DOHH2 (cell line): ENCODE measurements at regions not wholly inside any gene's neighbourhood (a gene's known extent, or its start where the extent isn't known, plus 50 kb on each side); places are given as distances from the start of the nearest gene placed in this dataset.

Experiments
- H3F3A ChIP-seq: fragments of 200-600 bp; sonication (generic), shearing (Covaris generic); 2 replicates; pipeline ENCODE4 v1.6.0; 2016; ENCODE audit warnings: antibody characterized with exemption, mild to moderate bottlenecking; ENCODE audit not compliant: control insufficient read depth, insufficient read depth
- H3K27ac ChIP-seq: fragments of 200-600 bp; sonication (generic); 2 replicates; pipeline ENCODE4 v1.5.1; 2014; ENCODE audit warnings: low read depth, mild to moderate bottlenecking, low read length, moderate library complexity
- H3K27me3 ChIP-seq: fragments of 200-600 bp; sonication (generic); 2 replicates; pipeline ENCODE4 v1.6.1; 2014; ENCODE audit warnings: mild to moderate bottlenecking, low read length, mixed read lengths; ENCODE audit not compliant: control insufficient read depth
- H3K36me3 ChIP-seq: fragments of 200-600 bp; sonication (generic); 2 replicates; pipeline ENCODE4 v1.6.1; 2014; ENCODE audit warnings: mild to moderate bottlenecking, low read length, moderate library complexity, mixed read lengths; ENCODE audit not compliant: control insufficient read depth
- H3K4me1 ChIP-seq: fragments of 200-600 bp; sonication (generic); 2 replicates; pipeline ENCODE4 v1.6.1; 2014; ENCODE audit warnings: mild to moderate bottlenecking, low read length, mixed read lengths; ENCODE audit not compliant: control insufficient read depth
- H3K4me2 ChIP-seq: fragments of 200-600 bp; sonication (generic); 2 replicates; pipeline ENCODE4 v1.6.0; 2014; ENCODE audit warnings: mild to moderate bottlenecking, low read length, moderate library complexity
- H3K4me3 ChIP-seq: fragments of 200-600 bp; sonication (generic); 2 replicates; pipeline ENCODE4 v1.5.1; 2014; ENCODE audit warnings: mild to moderate bottlenecking, low read length, mixed read lengths
- H3K79me2 ChIP-seq: fragments of 200-600 bp; sonication (generic); 2 replicates; pipeline ENCODE4 v1.6.1; 2014; ENCODE audit warnings: mild to moderate bottlenecking, low read length, mixed read lengths; ENCODE audit not compliant: control insufficient read depth
- H3K9me2 ChIP-seq: fragments of 200-600 bp; sonication (generic); replicated peaks from 2 replicates; pipeline ENCODE4 v1.6.1; 2014; ENCODE audit warnings: mild to moderate bottlenecking, low read length, mixed read lengths; ENCODE audit not compliant: control insufficient read depth
- H3K9me3 ChIP-seq: fragments of 200-600 bp; sonication (generic); 2 replicates; pipeline ENCODE4 v1.6.1; 2014; ENCODE audit warnings: antibody characterized with exemption, low read length, mixed read lengths; ENCODE audit not compliant: control insufficient read depth, insufficient read depth
- H4K20me1 ChIP-seq: fragments of 200-600 bp; sonication (generic); 2 replicates; pipeline ENCODE4 v1.6.0; 2014; ENCODE audit warnings: low read depth, mild to moderate bottlenecking, antibody characterized with exemption, low read length, moderate library complexity; ENCODE audit not compliant: control insufficient read depth, insufficient read depth
- CTCF ChIP-seq: fragments of 200-600 bp; sonication (generic); IDR thresholded peaks from one replicate; pipeline ENCODE4 v1.5.1; 2014; ENCODE audit warnings: antibody characterized with exemption, mild to moderate bottlenecking, low read depth, low read length; ENCODE audit not compliant: poor library complexity, severe bottlenecking
- EZH2phosphoT487 ChIP-seq: fragments of 200-600 bp; sonication (generic); IDR thresholded peaks from 2 replicates; pipeline ENCODE4 v1.6.1; 2017; ENCODE audit warnings: borderline replicate concordance, mild to moderate bottlenecking, antibody characterized with exemption, low read length, moderate library complexity, mixed read lengths

DNA sequence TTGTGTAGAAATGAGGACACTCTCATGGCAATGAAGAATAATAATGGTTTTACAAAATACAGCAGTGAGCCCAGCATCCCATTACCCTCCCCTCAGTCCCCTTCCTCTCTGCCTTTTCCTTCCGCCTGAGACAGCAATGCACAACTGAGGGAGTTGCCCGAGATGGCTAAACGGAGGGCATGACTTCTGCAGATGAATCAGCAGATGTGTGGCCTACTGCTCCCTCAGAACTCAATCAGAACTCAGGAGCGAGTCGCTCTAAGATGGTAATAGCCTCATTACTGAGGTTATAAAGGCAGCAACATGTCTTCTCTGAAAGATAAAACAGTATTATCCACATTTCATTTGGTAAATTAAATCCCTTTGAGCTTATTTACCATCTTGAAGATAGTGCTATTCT lies 326.6 kb downstream of the ENC1 start:
- H3K27ac ChIP-seq = no peak overlapping the region

DNA sequence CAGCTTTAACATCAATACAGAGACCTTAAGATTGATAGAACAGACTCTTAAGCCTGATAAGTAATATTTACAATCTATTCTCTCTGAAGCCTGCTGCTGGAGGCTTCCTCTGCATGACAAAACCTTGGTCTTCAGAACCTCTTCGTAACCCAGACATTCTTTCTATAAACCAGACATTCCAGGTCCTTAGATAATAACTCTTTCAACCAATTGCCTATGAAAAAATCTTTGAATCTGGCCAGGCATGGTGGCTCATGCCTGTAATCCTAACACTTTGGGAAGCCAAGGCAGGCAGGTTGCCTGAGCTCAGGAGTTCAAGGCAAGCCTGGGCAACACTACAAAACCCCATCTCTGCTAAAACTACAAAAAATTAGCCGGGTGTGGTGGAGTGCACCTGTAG lies 327.8 kb downstream of the ENC1 start:
- Histone ChIP-seq H3K36me3 (no peaks in the 10 kb centered on the region), H3F3A (no peaks in the 10 kb centered on the region), H3K9me3 (no peaks in the 10 kb centered on the region), H3K4me2 (no peak overlapping the region), H3K27ac (no peak overlapping the region), H3K27me3 (no peaks in the 10 kb centered on the region), H3K4me1 (no peaks in the 10 kb centered on the region), H3K9me2 (no peaks in the 10 kb centered on the region), H3K4me3 (no peak overlapping the region), H4K20me1 (no peaks in the 10 kb centered on the region), H3K79me2 (no peaks in the 10 kb centered on the region)
- TF ChIP-seq EZH2phosphoT487 = no peak
- no peak for TF ChIP-seq CTCF

More for the DNA sequence above, 326.6 kb downstream of the ENC1 start:
- Histone ChIP-seq H3K9me3 (no peaks in the 10 kb centered on the region), H3K4me1 (no peaks in the 10 kb centered on the region), H3K27me3 (no peaks in the 10 kb centered on the region), H3K4me2 (no peak overlapping the region), H3K9me2 (no peaks in the 10 kb centered on the region), H3K36me3 (no peaks in the 10 kb centered on the region), H3K4me3 (no peak overlapping the region), H4K20me1 (no peaks in the 10 kb centered on the region), H3K79me2 (no peaks in the 10 kb centered on the region), H3F3A (no peaks in the 10 kb centered on the region)
- TF ChIP-seq EZH2phosphoT487 (no peak), CTCF (no peak)

DNA sequence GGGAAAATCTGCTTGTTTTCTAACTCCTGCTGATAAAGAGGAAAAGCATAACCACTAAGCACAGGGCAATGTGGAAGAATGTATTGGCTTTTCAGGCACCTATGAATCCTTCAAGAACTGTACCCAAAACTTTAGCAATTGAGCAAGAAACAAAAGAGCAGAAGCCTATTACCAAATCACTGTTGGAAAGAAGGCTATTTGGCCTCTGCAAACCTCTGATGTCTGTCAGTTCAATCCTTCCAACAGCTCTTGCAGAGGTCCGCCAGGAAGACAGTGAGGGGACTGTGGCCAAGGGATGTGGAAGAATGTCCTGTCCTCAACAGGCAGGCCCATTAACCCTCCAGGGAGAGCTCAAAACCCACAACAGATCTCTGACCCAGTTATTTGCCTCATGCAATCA lies 328.6 kb downstream of the ENC1 start:
- H3K4me1 ChIP-seq = no peaks in the 10 kb centered on the region
- no peaks in the 10 kb centered on the region for H3F3A ChIP-seq
- no peaks in the 10 kb centered on the region for H3K79me2 ChIP-seq
- no peaks in the 10 kb centered on the region for H3K36me3 ChIP-seq
- TF ChIP-seq EZH2phosphoT487 = no peak
- TF ChIP-seq CTCF = no peak
- no peaks in the 10 kb centered on the region for H3K9me3 ChIP-seq
- no peaks in the 10 kb centered on the region for H3K27me3 ChIP-seq
- no peak overlapping the region for H3K4me3 ChIP-seq
- H4K20me1 ChIP-seq = no peaks in the 10 kb centered on the region
- H3K4me2 ChIP-seq = no peak overlapping the region
- H3K9me2 ChIP-seq = no peaks in the 10 kb centered on the region
- H3K27ac ChIP-seq = no peak overlapping the region
